ENCODE measurements at regions not wholly inside any gene's neighbourhood (a gene's known extent, or its start where the extent isn't known, plus 50 kb on each side); places are given as distances from the start of the nearest gene placed in this dataset.

DNA sequence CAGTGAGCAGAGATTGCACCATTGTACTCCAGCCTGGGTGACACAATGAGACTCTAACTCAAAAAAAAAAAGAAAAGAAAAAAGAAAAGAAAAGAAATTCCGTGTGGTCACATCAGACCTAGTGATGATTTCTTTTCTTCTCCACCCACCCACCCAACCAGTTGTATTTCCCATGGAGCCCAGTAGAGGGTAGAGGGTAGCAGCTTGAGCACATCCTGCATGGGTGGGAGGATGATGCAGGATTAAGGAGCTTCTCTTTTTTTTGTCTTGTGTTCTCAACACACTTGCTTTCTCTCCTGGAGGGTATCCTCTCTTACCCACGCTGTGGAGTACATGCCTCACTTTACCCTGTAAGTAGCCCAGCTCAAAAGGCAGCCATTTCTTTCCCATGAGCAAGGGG, 118.6 kb upstream of the CARD11 start:
- TF ChIP-seq CTCF (IDR thresholded peaks at IDR 0.05; ENCODE audit: poor library complexity, severe bottlenecking) (no peak), POLR2AphosphoS5 (IDR thresholded peaks at IDR 0.05) (no peak), EZH2 (IDR thresholded peaks at IDR 0.05; ENCODE audit: borderline replicate concordance, insufficient read depth, low read length, poor library complexity, severe bottlenecking) (no peak), RAD21 (conservative IDR thresholded peaks at IDR 0.05) (no peak), MXI1 (conservative IDR thresholded peaks at IDR 0.05; ENCODE audit: poor library complexity, severe bottlenecking) (no peak), TAF1 (IDR thresholded peaks at IDR 0.05; ENCODE audit: low read depth) (no peak), EP300 (conservative IDR thresholded peaks at IDR 0.05; ENCODE audit: poor library complexity, severe bottlenecking) (no peak), SMC3 (conservative IDR thresholded peaks at IDR 0.05; ENCODE audit: poor library complexity) (no peak), REST (IDR thresholded peaks at IDR 0.05; ENCODE audit: borderline replicate concordance) (no peak)

Data from neural cell (in vitro differentiated cells).